GM23248 (cell line): ENCODE measurements at regions not wholly inside any gene's neighbourhood (a gene's known extent, or its start where the extent isn't known, plus 50 kb on each side); places are given as distances from the start of the nearest gene placed in this dataset.

Experiments
- EZH2 ChIP-seq: fragments of 200-600 bp; sonication (generic); IDR thresholded peaks from 2 replicates; pipeline ENCODE4 v1.6.1; 2018; ENCODE audit warnings: antibody characterized with exemption, mild to moderate bottlenecking; ENCODE audit not compliant: insufficient read depth, poor library complexity, severe bottlenecking
- EZH2phosphoT487 ChIP-seq: fragments of 200-600 bp; sonication (generic); IDR thresholded peaks from 2 replicates; pipeline ENCODE4 v1.6.1; 2018; ENCODE audit warnings: antibody characterized with exemption, moderate library complexity, mild to moderate bottlenecking, low read depth; ENCODE audit not compliant: insufficient read depth

GRCh38 chr9:86604741-86605140 lies 250.5 kb upstream of the TUT7 start:
- TF ChIP-seq EZH2 = no peak
- peak; percentile 97 for TF ChIP-seq EZH2phosphoT487
